GM23338 (cell line): ENCODE measurements at regions not wholly inside any gene's neighbourhood (a gene's known extent, or its start where the extent isn't known, plus 50 kb on each side); places are given as distances from the start of the nearest gene placed in this dataset.

ENCODE experiments used
- ATAC-seq: fragments of 200-7000 bp; cut with Tn5 transposase; 3 replicates; pipeline ENCODE4 v1.9.1; 2020
- DNase-seq: peaks from one replicate; pipeline ENCODE4 v3.0.0-alpha.2; 2015; ENCODE audit warnings: low spot score
- H2AFZ ChIP-seq: fragments of 200-600 bp; sonication (generic); 2 replicates; pipeline ENCODE4 v1.8.0; 2016; ENCODE audit warnings: antibody characterized with exemption, mild to moderate bottlenecking, moderate library complexity
- H3F3A ChIP-seq: fragments of 200-600 bp; sonication (generic); replicated peaks from 2 replicates; pipeline ENCODE4 v1.8.0; 2017; ENCODE audit warnings: antibody characterized with exemption, mixed run types, low read depth
- H3K27ac ChIP-seq: fragments of 200-600 bp; sonication (generic); 2 replicates; pipeline ENCODE4 v1.6.1; 2016; ENCODE audit warnings: low read depth
- H3K27me3 ChIP-seq: fragments of 200-600 bp; sonication (generic); 2 replicates; pipeline ENCODE4 v1.8.0; 2016; ENCODE audit warnings: mild to moderate bottlenecking, mixed run types, moderate library complexity; ENCODE audit not compliant: insufficient read depth
- H3K36me3 ChIP-seq: fragments of 200-600 bp; sonication (generic); 2 replicates; pipeline ENCODE4 v1.8.0; 2016; ENCODE audit warnings: mild to moderate bottlenecking; ENCODE audit not compliant: insufficient read depth
- H3K4me1 ChIP-seq: fragments of 200-600 bp; sonication (generic); 2 replicates; pipeline ENCODE4 v1.8.0; 2016; ENCODE audit warnings: mild to moderate bottlenecking, moderate library complexity; ENCODE audit not compliant: insufficient read depth
- H3K4me2 ChIP-seq: fragments of 200-600 bp; sonication (generic); 2 replicates; pipeline ENCODE4 v1.7.1; 2017; ENCODE audit warnings: mixed run types
- H3K4me3 ChIP-seq: fragments of 200-600 bp; sonication (generic); 2 replicates; pipeline ENCODE4 v1.6.1; 2016; ENCODE audit warnings: mixed run types
- H3K79me2 ChIP-seq: fragments of 200-600 bp; sonication (generic); replicated peaks from 2 replicates; pipeline ENCODE4 v1.8.0; 2017; ENCODE audit warnings: mild to moderate bottlenecking; ENCODE audit not compliant: insufficient read depth
- H3K9me2 ChIP-seq: fragments of 200-600 bp; sonication (generic); 2 replicates; pipeline ENCODE4 v1.8.0; 2017; ENCODE audit not compliant: insufficient read depth
- H4K20me1 ChIP-seq: fragments of 200-600 bp; sonication (generic); replicated peaks from 2 replicates; pipeline ENCODE4 v1.8.0; 2017; ENCODE audit warnings: mild to moderate bottlenecking; ENCODE audit not compliant: insufficient read depth
- H3K27ac Mint-ChIP-seq: 2 replicates; pipeline ENCODE4 v1.8.0; 2020; ENCODE audit warnings: inconsistent platforms, mild to moderate bottlenecking, moderate library complexity, mixed read lengths
- H3K27me3 Mint-ChIP-seq: 3 replicates; pipeline ENCODE4 v1.8.0; 2022; ENCODE audit warnings: low read depth, mild to moderate bottlenecking, moderate library complexity, mixed read lengths, inconsistent platforms; ENCODE audit not compliant: insufficient read depth, poor library complexity
- H3K36me3 Mint-ChIP-seq: 3 replicates; pipeline ENCODE4 v1.8.0; 2021; ENCODE audit warnings: low read depth, mild to moderate bottlenecking, inconsistent platforms, moderate library complexity, mixed read lengths
- H3K4me1 Mint-ChIP-seq: 3 replicates; pipeline ENCODE4 v1.8.0; 2020; ENCODE audit warnings: mild to moderate bottlenecking, inconsistent platforms, mixed read lengths
- H3K4me3 Mint-ChIP-seq: 3 replicates; pipeline ENCODE4 v1.8.0; 2021; ENCODE audit warnings: moderate library complexity, mild to moderate bottlenecking, inconsistent platforms, mixed read lengths
- H3K9me3 Mint-ChIP-seq: 3 replicates; pipeline ENCODE4 v1.8.0; 2020; ENCODE audit warnings: moderate library complexity, mild to moderate bottlenecking, inconsistent platforms, mixed read lengths
- CREB1 ChIP-seq: fragments of 250-450 bp; sonication (Bioruptor Pico); IDR thresholded peaks from 2 replicates; pipeline ENCODE4 v1.5.0; 2020; ENCODE audit warnings: low read depth, mild to moderate bottlenecking, moderate library complexity
- EZH2 ChIP-seq: fragments of 200-600 bp; sonication (generic); IDR thresholded peaks from one replicate; pipeline ENCODE4 v1.8.0; 2017; ENCODE audit warnings: antibody characterized with exemption, mild to moderate bottlenecking, low read depth; ENCODE audit not compliant: unreplicated experiment
- EZH2phosphoT487 ChIP-seq: fragments of 200-600 bp; sonication (generic); IDR thresholded peaks from one replicate; pipeline ENCODE4 v1.8.1; 2018; ENCODE audit warnings: antibody characterized with exemption; ENCODE audit not compliant: unreplicated experiment
- JUNB ChIP-seq: IDR thresholded peaks from one replicate; pipeline ENCODE4 v1.6.1; 2016; ENCODE audit warnings: antibody characterized with exemption; ENCODE audit not compliant: unreplicated experiment
- NANOG ChIP-seq: IDR thresholded peaks from 2 replicates; pipeline ENCODE4 v1.6.1; 2016; ENCODE audit warnings: antibody characterized with exemption, borderline replicate concordance
- POLR2AphosphoS5 ChIP-seq: IDR thresholded peaks from 2 replicates; pipeline ENCODE4 v1.6.1; 2016; ENCODE audit warnings: antibody characterized with exemption, low read depth
- STAT1 ChIP-seq: IDR thresholded peaks from one replicate; pipeline ENCODE4 v1.6.1; 2016; ENCODE audit warnings: antibody characterized with exemption; ENCODE audit not compliant: unreplicated experiment
- ZNF114 ChIP-seq: fragments of 250-450 bp; sonication (Bioruptor Pico); IDR thresholded peaks from 2 replicates; pipeline ENCODE4 v1.5.0; 2020; ENCODE audit warnings: mild to moderate bottlenecking, moderate library complexity
- ZNF331 ChIP-seq: fragments of 250-450 bp; sonication (Bioruptor Pico); IDR thresholded peaks from 2 replicates; pipeline ENCODE4 v1.5.0; 2020; ENCODE audit warnings: low read depth, mild to moderate bottlenecking, moderate library complexity
- TF ChIP-seq, protein P1 (sequence below): fragments of 250-450 bp; sonication (Bioruptor Pico); IDR thresholded peaks from 2 replicates; pipeline ENCODE4 v1.5.0; 2020; ENCODE audit warnings: mild to moderate bottlenecking, moderate library complexity
- TF ChIP-seq, protein P2 (sequence below): IDR thresholded peaks from 2 replicates; pipeline ENCODE4 v1.6.1; 2016; ENCODE audit warnings: antibody characterized with exemption
- TF ChIP-seq, protein P3 (sequence below), 2 experiments: fragments of 200-600 bp in 1 of 2; sonication (generic) in 1 of 2; conservative IDR thresholded peaks; 2 replicates each; pipeline versions ENCODE4 v1.5.1 to v1.6.1; 2016 to 2017; ENCODE audit warnings: antibody characterized with exemption in 2 of 2, low read depth in 2 of 2, mild to moderate bottlenecking in 2 of 2, moderate library complexity in 1 of 2
- TF ChIP-seq, protein P4 (sequence below): IDR thresholded peaks from one replicate; pipeline ENCODE4 v1.6.1; 2018; ENCODE audit warnings: antibody characterized with exemption; ENCODE audit not compliant: unreplicated experiment

DNA sequence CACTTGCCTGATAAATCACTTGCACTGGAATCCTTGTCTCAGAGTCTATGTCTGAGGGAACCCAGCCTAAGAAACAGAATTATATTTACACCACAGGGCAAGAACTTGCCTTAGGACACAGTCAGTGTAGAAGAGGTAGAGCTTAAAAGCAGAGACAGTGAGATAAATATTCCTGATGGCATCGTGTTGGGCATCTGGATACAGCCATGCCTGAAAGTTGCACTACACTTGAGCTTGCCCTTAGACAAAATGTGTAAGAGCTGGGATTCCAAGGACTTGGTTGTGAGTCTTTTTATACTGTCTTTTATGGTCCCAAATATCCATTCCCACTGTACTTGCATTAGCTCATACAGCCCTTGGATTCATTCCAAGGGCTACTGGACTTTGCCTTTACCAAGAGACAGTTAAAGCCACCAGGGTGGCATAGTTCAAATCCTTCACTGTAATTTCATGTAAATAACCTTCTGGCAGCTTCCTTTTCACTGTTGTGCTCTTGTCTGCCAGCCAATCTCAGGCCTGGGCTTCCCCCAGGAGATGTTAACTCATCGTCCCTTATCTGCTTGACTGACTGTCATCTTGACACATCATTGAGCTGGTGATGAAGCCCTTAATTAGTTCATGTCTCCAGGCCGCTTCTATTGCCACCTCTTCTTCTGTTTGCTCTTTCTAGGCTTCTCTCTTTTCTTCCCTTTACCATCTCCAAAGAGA is 577.9 kb upstream of the TBX3 start:
- Histone ChIP-seq H3K27ac (no peak overlapping the region), H3K79me2 (no peaks in the 10 kb centered on the region), H3K27me3 (no peaks in the 10 kb centered on the region), H3K9me2 (0 out of 2 replicates have a peak, but pooled peaks cover 6% of the 10 kb centered on the region), H4K20me1 (no peaks in the 10 kb centered on the region), H3K4me2 (no peak overlapping the region), H2AFZ (no peak overlapping the region), H3F3A (no peaks in the 10 kb centered on the region), H3K4me1 (no peaks in the 10 kb centered on the region), H3K36me3 (no peaks in the 10 kb centered on the region), H3K4me3 (no peak overlapping the region)
- Mint-ChIP-seq H3K9me3 (no peaks in the 10 kb centered on the region), H3K27ac (no peak overlapping the region), H3K4me1 (no peaks in the 10 kb centered on the region; the same call in 2 of the 3 replicates), H3K36me3 (no peaks in the 10 kb centered on the region), H3K27me3 (peaks cover 5% of the 10 kb centered on the region), H3K4me3 (no peak overlapping the region)
- DNase-seq: no peak
- no peak for ATAC-seq
- TF ChIP-seq, protein P1, sequence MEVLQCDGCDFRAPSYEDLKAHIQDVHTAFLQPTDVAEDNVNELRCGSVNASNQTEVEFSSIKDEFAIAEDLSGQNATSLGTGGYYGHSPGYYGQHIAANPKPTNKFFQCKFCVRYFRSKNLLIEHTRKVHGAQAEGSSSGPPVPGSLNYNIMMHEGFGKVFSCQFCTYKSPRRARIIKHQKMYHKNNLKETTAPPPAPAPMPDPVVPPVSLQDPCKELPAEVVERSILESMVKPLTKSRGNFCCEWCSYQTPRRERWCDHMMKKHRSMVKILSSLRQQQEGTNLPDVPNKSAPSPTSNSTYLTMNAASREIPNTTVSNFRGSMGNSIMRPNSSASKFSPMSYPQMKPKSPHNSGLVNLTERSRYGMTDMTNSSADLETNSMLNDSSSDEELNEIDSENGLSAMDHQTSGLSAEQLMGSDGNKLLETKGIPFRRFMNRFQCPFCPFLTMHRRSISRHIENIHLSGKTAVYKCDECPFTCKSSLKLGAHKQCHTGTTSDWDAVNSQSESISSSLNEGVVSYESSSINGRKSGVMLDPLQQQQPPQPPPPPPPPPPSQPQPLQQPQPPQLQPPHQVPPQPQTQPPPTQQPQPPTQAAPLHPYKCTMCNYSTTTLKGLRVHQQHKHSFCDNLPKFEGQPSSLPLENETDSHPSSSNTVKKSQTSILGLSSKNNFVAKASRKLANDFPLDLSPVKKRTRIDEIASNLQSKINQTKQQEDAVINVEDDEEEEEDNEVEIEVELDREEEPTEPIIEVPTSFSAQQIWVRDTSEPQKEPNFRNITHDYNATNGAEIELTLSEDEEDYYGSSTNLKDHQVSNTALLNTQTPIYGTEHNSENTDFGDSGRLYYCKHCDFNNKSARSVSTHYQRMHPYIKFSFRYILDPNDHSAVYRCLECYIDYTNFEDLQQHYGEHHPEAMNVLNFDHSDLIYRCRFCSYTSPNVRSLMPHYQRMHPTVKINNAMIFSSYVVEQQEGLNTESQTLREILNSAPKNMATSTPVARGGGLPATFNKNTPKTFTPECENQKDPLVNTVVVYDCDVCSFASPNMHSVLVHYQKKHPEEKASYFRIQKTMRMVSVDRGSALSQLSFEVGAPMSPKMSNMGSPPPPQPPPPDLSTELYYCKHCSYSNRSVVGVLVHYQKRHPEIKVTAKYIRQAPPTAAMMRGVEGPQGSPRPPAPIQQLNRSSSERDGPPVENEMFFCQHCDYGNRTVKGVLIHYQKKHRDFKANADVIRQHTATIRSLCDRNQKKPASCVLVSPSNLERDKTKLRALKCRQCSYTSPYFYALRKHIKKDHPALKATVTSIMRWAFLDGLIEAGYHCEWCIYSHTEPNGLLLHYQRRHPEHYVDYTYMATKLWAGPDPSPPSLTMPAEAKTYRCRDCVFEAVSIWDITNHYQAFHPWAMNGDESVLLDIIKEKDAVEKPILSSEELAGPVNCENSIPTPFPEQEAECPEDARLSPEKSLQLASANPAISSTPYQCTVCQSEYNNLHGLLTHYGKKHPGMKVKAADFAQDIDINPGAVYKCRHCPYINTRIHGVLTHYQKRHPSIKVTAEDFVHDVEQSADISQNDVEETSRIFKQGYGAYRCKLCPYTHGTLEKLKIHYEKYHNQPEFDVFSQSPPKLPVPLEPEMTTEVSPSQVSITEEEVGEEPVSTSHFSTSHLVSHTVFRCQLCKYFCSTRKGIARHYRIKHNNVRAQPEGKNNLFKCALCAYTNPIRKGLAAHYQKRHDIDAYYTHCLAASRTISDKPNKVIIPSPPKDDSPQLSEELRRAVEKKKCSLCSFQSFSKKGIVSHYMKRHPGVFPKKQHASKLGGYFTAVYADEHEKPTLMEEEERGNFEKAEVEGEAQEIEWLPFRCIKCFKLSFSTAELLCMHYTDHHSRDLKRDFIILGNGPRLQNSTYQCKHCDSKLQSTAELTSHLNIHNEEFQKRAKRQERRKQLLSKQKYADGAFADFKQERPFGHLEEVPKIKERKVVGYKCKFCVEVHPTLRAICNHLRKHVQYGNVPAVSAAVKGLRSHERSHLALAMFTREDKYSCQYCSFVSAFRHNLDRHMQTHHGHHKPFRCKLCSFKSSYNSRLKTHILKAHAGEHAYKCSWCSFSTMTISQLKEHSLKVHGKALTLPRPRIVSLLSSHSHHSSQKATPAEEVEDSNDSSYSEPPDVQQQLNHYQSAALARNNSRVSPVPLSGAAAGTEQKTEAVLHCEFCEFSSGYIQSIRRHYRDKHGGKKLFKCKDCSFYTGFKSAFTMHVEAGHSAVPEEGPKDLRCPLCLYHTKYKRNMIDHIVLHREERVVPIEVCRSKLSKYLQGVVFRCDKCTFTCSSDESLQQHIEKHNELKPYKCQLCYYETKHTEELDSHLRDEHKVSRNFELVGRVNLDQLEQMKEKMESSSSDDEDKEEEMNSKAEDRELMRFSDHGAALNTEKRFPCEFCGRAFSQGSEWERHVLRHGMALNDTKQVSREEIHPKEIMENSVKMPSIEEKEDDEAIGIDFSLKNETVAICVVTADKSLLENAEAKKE: no peak
- no peak for TF ChIP-seq POLR2AphosphoS5
- TF ChIP-seq ZNF114 (CRISPR knock-in tag): no peak
- TF ChIP-seq, protein P2, sequence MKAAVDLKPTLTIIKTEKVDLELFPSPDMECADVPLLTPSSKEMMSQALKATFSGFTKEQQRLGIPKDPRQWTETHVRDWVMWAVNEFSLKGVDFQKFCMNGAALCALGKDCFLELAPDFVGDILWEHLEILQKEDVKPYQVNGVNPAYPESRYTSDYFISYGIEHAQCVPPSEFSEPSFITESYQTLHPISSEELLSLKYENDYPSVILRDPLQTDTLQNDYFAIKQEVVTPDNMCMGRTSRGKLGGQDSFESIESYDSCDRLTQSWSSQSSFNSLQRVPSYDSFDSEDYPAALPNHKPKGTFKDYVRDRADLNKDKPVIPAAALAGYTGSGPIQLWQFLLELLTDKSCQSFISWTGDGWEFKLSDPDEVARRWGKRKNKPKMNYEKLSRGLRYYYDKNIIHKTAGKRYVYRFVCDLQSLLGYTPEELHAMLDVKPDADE: no peak
- TF ChIP-seq STAT1: no peak
- TF ChIP-seq NANOG: no peak
- no peak for TF ChIP-seq EZH2phosphoT487
- TF ChIP-seq ZNF331 (CRISPR knock-in tag): no peak
- TF ChIP-seq CREB1: no peak
- TF ChIP-seq JUNB: no peak
- TF ChIP-seq, protein P3, sequence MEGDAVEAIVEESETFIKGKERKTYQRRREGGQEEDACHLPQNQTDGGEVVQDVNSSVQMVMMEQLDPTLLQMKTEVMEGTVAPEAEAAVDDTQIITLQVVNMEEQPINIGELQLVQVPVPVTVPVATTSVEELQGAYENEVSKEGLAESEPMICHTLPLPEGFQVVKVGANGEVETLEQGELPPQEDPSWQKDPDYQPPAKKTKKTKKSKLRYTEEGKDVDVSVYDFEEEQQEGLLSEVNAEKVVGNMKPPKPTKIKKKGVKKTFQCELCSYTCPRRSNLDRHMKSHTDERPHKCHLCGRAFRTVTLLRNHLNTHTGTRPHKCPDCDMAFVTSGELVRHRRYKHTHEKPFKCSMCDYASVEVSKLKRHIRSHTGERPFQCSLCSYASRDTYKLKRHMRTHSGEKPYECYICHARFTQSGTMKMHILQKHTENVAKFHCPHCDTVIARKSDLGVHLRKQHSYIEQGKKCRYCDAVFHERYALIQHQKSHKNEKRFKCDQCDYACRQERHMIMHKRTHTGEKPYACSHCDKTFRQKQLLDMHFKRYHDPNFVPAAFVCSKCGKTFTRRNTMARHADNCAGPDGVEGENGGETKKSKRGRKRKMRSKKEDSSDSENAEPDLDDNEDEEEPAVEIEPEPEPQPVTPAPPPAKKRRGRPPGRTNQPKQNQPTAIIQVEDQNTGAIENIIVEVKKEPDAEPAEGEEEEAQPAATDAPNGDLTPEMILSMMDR (conservative IDR thresholded peaks at IDR 0.05; ENCODE audit: low read depth in 2 of 2): no peak
- no peak for TF ChIP-seq EZH2
- TF ChIP-seq, protein P4, sequence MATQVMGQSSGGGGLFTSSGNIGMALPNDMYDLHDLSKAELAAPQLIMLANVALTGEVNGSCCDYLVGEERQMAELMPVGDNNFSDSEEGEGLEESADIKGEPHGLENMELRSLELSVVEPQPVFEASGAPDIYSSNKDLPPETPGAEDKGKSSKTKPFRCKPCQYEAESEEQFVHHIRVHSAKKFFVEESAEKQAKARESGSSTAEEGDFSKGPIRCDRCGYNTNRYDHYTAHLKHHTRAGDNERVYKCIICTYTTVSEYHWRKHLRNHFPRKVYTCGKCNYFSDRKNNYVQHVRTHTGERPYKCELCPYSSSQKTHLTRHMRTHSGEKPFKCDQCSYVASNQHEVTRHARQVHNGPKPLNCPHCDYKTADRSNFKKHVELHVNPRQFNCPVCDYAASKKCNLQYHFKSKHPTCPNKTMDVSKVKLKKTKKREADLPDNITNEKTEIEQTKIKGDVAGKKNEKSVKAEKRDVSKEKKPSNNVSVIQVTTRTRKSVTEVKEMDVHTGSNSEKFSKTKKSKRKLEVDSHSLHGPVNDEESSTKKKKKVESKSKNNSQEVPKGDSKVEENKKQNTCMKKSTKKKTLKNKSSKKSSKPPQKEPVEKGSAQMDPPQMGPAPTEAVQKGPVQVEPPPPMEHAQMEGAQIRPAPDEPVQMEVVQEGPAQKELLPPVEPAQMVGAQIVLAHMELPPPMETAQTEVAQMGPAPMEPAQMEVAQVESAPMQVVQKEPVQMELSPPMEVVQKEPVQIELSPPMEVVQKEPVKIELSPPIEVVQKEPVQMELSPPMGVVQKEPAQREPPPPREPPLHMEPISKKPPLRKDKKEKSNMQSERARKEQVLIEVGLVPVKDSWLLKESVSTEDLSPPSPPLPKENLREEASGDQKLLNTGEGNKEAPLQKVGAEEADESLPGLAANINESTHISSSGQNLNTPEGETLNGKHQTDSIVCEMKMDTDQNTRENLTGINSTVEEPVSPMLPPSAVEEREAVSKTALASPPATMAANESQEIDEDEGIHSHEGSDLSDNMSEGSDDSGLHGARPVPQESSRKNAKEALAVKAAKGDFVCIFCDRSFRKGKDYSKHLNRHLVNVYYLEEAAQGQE: no peak
